M059J (cell line): ENCODE measurements at regions not wholly inside any gene's neighbourhood (a gene's known extent, or its start where the extent isn't known, plus 50 kb on each side); places are given as distances from the start of the nearest gene placed in this dataset.

Experiments used
- DNase-seq: peaks from one replicate; pipeline ENCODE4 v3.0.0-alpha.2; 2012; ENCODE audit warnings: low read depth

DNA sequence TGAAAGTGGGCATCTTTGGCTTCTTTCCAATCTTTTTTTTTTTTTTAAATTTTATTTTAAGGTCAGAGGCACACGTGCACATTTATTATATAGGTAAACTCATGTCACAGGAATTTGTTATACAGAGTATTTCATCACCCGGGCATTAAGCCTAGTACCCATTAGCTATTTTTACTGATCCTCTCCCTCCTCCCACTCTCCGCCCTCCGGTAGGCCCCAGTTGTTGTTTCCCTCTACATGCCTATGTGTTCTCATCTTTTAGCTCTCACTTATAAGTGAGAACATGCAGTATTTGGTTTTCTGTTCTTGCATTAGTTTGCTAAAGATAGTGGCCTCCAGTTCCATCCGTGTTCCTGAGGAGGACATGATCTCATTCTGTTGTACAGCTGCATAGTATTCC lies 108.5 kb downstream of the CYB561 start:
- DNase-seq, result no peak

- no peak for DNase-seq
Measured at GRCh38 chr17:63338272-63338671, 107.8 kb downstream of the CYB561 start.

GRCh38 chr17:63341276-63341675 lies 104.8 kb downstream of the CYB561 start:
- DNase-seq, result no peak

DNA sequence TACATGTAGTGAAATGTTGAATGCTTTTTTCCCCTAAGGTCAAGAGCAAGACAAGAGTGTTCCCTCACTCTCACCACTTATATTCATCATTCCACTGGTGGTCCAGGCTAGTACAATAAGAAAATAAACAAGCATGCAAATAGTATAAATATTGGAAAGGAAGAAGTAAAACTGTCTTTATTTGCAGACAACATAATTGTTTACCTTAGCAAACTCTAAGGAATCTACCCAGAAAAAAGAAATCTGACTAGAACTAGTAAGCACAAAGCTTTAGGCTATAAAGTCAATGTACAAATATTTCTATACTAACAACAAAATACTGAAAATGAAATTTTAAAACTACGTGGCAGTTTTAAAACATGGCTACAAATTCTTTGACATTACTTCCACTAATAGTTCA lies 101.7 kb downstream of the CYB561 start:
- DNase-seq, result no peak

DNA sequence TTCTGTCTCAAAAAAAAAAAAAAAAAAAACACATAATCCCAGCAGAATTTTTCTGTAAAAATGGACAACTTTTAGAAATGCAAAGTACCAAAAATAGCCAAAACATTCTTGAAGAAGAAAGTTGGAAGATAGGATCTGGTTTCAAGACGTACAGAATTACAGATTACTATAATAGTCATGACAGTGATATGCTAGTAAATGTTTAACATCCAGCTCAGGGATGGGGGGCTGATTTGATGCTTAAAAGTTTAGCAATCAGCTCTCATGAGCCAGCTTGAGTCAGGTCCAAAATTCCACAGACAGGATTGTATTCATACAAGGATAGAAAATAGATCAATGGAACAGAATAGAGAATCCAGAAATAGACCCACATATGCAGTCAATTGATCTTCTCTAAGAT lies 100.5 kb downstream of the CYB561 start:
- no peak for DNase-seq

GRCh38 chr17:63347475-63347874 lies 98.6 kb downstream of the CYB561 start:
- no peak for DNase-seq

DNA sequence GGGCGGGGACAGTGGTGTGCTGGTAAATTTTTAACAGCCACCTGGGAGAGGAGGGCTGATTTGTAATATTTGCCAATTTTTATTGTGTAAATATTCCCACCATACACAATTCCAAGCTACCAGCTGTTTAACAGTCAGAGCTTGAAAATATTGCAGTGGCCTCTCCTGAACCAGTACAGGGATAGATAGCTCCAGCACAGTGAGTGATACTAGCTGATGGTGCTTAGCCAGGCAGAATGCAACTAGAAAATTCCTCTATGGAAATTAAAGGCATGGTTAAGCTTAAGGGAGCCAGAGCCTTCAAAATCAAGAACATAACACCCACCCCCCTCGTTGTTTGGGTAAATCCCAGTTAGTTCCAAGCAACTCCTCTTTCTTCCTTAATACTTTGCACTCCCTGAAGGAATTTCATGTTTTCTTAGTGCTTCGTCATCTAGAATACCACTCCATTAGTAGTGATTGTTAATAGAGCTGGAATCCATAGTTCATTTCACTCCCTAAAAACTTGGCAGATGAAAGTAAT lies 96.6 kb downstream of the CYB561 start:
- DNase-seq, result no peak

- DNase-seq, result no peak
Measured at GRCh38 chr17:63350364-63350763, 95.7 kb downstream of the CYB561 start.

DNA sequence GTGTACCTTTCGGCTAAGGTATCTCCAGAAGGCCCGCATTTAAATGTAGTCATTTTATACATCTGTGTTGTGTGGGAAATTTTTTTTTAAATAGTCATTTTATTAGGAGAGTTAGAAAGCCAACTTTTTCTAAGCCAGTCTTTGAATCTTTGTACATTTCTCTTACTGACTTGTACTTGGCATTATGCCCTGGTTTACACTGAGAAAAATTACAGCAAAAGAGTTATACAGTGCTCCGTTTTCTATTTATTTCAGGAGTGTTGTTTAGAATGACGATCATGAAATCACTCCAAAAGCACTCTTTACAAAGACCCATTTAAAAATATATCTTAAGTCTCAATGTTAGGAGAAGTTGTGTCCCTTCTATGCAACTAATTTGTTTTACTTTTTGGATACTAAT lies 91.8 kb downstream of the CYB561 start:
- DNase-seq, result no peak

GRCh38 chr17:63356337-63356757 lies 89.8 kb downstream of the CYB561 start:
- DNase-seq, result peak; percentile 92

- DNase-seq, result peak; percentile 90
Measured at GRCh38 chr17:63358111-63358839, 87.8 kb downstream of the CYB561 start.

GRCh38 chr17:63358956-63359355 lies 87.2 kb downstream of the CYB561 start:
- DNase-seq, result peak; percentile 27

- no peak for DNase-seq
Measured at GRCh38 chr17:63361182-63361581, 84.9 kb downstream of the CYB561 start.

DNA sequence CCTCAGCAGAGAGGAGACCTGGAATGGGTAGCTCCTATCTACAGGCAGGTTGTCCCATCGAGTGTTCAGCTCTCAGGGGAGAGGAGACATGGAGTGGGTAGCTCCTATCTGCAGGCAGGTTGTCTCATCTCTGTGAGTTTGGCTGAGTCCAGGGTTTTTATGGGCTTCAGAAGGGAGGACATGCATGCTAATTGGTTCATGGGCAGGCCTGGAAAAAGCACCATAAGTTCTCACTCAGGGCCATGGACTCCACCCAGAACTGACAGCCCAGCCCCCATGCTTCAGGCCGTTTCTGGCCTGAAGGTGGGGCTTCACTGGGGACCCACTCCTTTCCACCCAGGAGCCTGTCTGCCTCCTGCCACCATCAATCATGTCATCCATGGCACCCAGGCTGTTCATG lies 84.0 kb downstream of the CYB561 start:
- no peak for DNase-seq

DNA sequence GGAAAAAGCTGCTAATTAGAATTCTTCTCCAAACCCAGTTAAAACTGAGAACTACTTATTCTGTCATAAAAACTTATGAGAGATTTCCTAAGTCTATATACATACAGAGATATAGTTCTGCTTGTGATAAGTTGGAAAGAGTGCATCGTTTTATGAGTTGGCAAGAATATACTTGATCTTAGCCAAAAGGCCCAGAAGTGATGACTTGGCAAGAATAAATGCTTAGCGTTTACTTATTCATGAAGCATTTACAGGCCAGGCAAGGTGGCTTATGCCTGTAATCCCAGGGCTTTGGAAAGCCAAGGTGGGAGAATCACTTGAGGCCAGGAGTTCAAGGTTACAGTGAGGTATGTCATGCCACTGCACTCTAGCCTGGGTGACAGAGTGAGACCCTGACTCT lies 81.7 kb downstream of the CYB561 start:
- DNase-seq, result peak; percentile 5

- DNase-seq, result no peak
Measured at GRCh38 chr17:63364944-63365343, 81.2 kb downstream of the CYB561 start.

DNA sequence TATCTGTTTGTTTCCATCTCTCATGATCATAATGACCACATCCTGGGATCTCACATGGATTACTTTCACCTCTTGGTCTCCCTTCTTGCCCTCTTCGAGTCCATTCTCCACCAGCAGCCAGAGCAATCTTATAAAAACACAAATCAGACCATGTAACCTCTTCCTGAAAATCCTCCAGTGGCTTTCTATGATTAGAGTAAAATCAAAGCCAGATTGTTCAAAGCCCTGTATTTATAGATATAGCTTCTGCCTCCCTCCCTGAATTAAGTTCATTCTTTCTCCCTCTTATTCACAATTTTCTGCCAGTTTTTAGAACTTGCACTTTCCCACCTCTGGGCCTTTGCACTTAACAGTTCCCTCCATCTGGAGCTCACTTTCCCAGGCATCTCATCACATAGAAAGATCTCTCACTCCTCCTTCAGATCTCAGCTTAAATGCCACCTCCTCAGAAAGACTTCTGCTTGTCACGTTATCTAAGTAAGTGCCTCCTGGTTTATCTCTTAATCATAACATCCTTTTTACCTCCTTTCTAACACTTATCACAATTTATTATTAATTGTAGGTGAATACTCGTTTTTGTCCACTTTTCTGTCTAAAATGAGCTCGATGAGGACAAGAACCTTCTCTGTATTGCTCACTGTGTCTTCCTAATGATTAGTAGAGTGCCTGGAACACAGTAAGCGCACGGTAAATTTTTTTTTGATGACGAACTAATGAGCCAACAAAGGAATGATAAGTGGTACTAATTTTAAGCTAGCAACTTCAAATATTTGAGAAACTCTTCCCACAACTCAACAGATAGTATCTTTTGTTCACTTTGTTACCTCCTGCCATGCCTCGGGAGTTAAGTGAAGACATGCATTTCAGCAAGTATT lies 80.5 kb downstream of the CYB561 start:
- no peak for DNase-seq

- no peak for DNase-seq
Measured at GRCh38 chr17:63366241-63366566, 79.9 kb downstream of the CYB561 start.

DNA sequence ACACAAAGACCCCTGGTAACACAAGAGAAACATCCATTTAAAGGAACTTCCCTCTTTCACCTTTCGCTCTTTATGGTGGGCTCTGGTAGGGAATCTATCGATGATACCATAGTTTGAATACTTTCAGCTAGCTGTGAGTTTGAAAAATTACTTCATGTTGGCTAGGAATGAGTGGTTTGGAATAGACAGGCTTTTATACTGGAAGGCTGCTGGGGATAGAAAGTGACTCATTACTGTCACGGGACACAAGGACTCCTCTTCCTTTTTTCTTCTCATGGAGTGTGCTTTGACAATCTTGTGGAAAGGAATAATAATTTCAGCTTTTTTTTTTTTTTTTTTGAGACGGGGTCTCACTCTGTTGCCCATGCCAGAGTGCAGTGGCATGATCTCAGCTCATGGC lies 76.9 kb downstream of the CYB561 start:
- peak; percentile 56 for DNase-seq

GRCh38 chr17:63370696-63371095 lies 75.4 kb downstream of the CYB561 start:
- no peak for DNase-seq

GRCh38 chr17:63376949-63377348 lies 69.2 kb downstream of the CYB561 start:
- DNase-seq, result no peak

DNA sequence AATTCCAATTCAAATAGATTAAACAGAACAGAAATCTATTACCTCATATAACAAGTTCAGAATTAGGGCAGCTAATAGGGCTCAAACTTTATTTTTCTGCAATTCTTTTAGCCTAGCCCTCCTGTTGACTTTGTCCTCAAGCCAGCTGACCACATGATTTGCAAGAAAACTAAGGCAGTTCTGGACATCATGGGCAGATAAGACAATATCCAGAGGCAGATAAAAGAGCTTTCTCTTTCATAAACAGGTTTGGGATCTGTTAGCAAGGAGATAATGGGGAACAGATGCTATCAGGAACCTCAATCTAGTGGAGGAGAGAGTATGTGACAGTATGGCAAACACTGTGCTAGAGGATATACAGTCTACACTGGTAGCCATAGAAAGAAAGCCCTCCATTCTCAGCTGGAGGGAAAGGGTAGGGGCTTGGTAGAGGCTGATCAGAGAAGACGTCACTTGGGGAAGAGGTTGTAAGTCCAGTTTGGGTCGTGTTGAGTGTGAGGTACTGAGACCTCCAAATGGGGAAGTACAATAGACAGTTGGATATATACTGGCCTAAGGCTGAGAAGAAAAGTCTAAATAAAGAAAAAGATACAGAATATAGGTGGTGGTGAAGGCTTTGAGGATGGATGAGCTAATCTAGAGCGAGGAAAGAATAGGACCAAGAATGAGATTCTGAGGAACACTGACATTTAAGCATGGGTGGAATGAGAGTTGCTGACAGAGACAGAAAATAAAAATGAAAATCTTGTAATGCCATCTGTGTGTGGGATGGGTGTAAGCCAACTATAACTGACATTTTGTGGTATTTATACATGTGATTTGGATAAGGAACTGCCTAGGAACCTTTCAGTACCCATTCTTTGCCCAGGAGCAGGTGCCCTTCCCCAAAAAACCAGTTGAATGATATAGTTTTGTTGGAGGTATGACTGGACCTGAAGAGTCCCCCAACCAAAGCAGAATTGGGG lies 67.4 kb downstream of the CYB561 start:
- no peak for DNase-seq
